NCI-H226 (cell line): ENCODE measurements at regions not wholly inside any gene's neighbourhood (a gene's known extent, or its start where the extent isn't known, plus 50 kb on each side); places are given as distances from the start of the nearest gene placed in this dataset.

Experiments
- DNase-seq: peaks from one replicate; pipeline ENCODE4 v3.0.0-alpha.2; 2015

GRCh38 chr13:50512474-50513299, 330.8 kb downstream of the DLEU7 start:
- DNase-seq = no peak

- DNase-seq = no peak
These were observed 330.1 kb downstream of the DLEU7 start for GRCh38 chr13:50513300-50513877.

- no peak for DNase-seq
These were observed 329.2 kb downstream of the DLEU7 start for GRCh38 chr13:50514249-50514648.

- DNase-seq = no peak
These were observed 325.4 kb downstream of the DLEU7 start for GRCh38 chr13:50518131-50518530.

- DNase-seq = no peak
These were observed 324.7 kb downstream of the DLEU7 start for GRCh38 chr13:50518781-50519201.

GRCh38 chr13:50519866-50520265, 323.6 kb downstream of the DLEU7 start:
- DNase-seq = no peak

- no peak for DNase-seq
These were observed 322.3 kb downstream of the DLEU7 start for GRCh38 chr13:50521006-50521830.

GRCh38 chr13:50521831-50522149, 321.7 kb downstream of the DLEU7 start:
- DNase-seq = peak; percentile 25

- DNase-seq = no peak
These were observed 321.0 kb downstream of the DLEU7 start for GRCh38 chr13:50522506-50522905.

- no peak for DNase-seq
These were observed 320.2 kb downstream of the DLEU7 start for GRCh38 chr13:50523307-50523706.

GRCh38 chr13:50524560-50524959, 318.9 kb downstream of the DLEU7 start:
- DNase-seq = no peak

GRCh38 chr13:50526661-50527071, 316.8 kb downstream of the DLEU7 start:
- no peak for DNase-seq

GRCh38 chr13:50527188-50527587, 316.3 kb downstream of the DLEU7 start:
- no peak for DNase-seq

- no peak for DNase-seq
These were observed 315.6 kb downstream of the DLEU7 start for GRCh38 chr13:50527612-50528509.

GRCh38 chr13:50529154-50529882, 314.2 kb downstream of the DLEU7 start:
- peak; percentile 85 for DNase-seq

GRCh38 chr13:50531917-50532899, 311.3 kb downstream of the DLEU7 start:
- peak; percentile 74 for DNase-seq

- DNase-seq = no peak
These were observed 308.4 kb downstream of the DLEU7 start for GRCh38 chr13:50535050-50535449.

GRCh38 chr13:50537029-50537428, 306.5 kb downstream of the DLEU7 start:
- no peak for DNase-seq

- no peak for DNase-seq
These were observed 303.5 kb downstream of the DLEU7 start for GRCh38 chr13:50539791-50540530.

- DNase-seq = no peak
These were observed 300.4 kb downstream of the DLEU7 start for GRCh38 chr13:50543141-50543540.
